Left ventricle myocardium inferior (tissue), 1 donor: ENCODE measurements at regions not wholly inside any gene's neighbourhood (a gene's known extent, or its start where the extent isn't known, plus 50 kb on each side); places are given as distances from the start of the nearest gene placed in this dataset.

Experiments
- DNase-seq: peaks from one replicate; pipeline ENCODE4 v3.0.0-alpha.2; 2020
- H3K27ac ChIP-seq: fragments of 200-600 bp; replicated peaks from 2 replicates; pipeline ENCODE4 v1.8.0; 2021
- H3K27me3 ChIP-seq: fragments of 200-600 bp; 2 replicates; pipeline ENCODE4 v1.8.0; 2021; ENCODE audit warnings: low read depth
- H3K36me3 ChIP-seq: fragments of 200-600 bp; 2 replicates; pipeline ENCODE4 v1.8.0; 2021
- H3K4me1 ChIP-seq: fragments of 200-600 bp; 2 replicates; pipeline ENCODE4 v1.8.0; 2021
- H3K4me3 ChIP-seq: fragments of 200-600 bp; 2 replicates; pipeline ENCODE4 v1.8.0; 2021; ENCODE audit warnings: mild to moderate bottlenecking, moderate library complexity
- H3K9me3 ChIP-seq: fragments of 200-600 bp; replicated peaks from 2 replicates; pipeline ENCODE4 v1.8.0; 2021
- CTCF ChIP-seq: fragments of 200-600 bp; IDR thresholded peaks from 2 replicates; pipeline ENCODE4 v1.8.0; 2021; ENCODE audit warnings: antibody characterized with exemption, mild to moderate bottlenecking, borderline replicate concordance
- intact Hi-C: fragments of 100-400 bp; cut with micrococcal nuclease; formaldehyde crosslinking; loops from one replicate; pipeline ENCODE4 v1.11.0; 2022
- donor health status: DM: no; HTN: yes; CAD: no; lungs with severe emphysema.

GRCh38 chr3:64971602-64972001 is 283.8 kb upstream of the ADAMTS9 start:
- Histone ChIP-seq H3K27me3 (no peaks in the 10 kb centered on the region), H3K4me3 (no peak overlapping the region), H3K4me1 (peaks cover 7% of the 10 kb centered on the region), H3K9me3 (no peaks in the 10 kb centered on the region), H3K27ac (no peak overlapping the region), H3K36me3 (no peaks in the 10 kb centered on the region)
- no peak for DNase-seq
- intact Hi-C loops = no loop called here
- TF ChIP-seq CTCF = no peak

- Histone ChIP-seq H3K27me3 (no peaks in the 10 kb centered on the region), H3K4me1 (peaks cover 6% of the 10 kb centered on the region), H3K36me3 (no peaks in the 10 kb centered on the region), H3K9me3 (no peaks in the 10 kb centered on the region), H3K4me3 (no peak overlapping the region), H3K27ac (no peak overlapping the region)
- DNase-seq = no peak
- no peak for TF ChIP-seq CTCF
- intact Hi-C loops = no loop called here
Observed at GRCh38 chr3:64970634-64971033, 282.8 kb upstream of the ADAMTS9 start.

DNA sequence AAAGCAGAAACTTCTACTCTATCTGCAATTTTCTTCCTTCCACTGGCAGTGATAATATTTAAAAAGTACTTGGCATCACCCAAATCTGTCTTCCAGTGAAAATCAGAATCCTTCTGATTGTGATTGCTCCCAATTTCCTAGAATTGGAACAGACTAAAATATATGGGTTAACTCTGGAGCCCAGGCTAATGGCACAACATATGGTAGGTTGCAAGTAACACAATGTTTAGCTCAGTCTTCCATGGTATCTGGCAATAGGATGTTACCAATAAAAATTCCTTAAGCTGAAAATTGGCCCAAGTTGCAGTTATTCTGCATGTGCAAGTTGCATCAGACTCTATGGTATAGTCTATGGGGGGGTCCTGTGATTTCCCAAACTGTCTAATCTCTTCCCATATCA is 273.5 kb upstream of the ADAMTS9 start:
- Histone ChIP-seq H3K27me3 (no peaks in the 10 kb centered on the region), H3K4me3 (no peak overlapping the region), H3K4me1 (peaks cover 9% of the 10 kb centered on the region), H3K9me3 (no peaks in the 10 kb centered on the region), H3K27ac (no peak overlapping the region), H3K36me3 (no peaks in the 10 kb centered on the region)
- intact Hi-C loops = loop anchor here (5.0 kb wide), 1 partner anchor 271 kb away; no protein-coding TSS in a partner anchor
- DNase-seq = no peak
- no peak for TF ChIP-seq CTCF

- intact Hi-C loops = no loop called here
Observed at GRCh38 chr3:64958199-64958843, 270.5 kb upstream of the ADAMTS9 start.

DNA sequence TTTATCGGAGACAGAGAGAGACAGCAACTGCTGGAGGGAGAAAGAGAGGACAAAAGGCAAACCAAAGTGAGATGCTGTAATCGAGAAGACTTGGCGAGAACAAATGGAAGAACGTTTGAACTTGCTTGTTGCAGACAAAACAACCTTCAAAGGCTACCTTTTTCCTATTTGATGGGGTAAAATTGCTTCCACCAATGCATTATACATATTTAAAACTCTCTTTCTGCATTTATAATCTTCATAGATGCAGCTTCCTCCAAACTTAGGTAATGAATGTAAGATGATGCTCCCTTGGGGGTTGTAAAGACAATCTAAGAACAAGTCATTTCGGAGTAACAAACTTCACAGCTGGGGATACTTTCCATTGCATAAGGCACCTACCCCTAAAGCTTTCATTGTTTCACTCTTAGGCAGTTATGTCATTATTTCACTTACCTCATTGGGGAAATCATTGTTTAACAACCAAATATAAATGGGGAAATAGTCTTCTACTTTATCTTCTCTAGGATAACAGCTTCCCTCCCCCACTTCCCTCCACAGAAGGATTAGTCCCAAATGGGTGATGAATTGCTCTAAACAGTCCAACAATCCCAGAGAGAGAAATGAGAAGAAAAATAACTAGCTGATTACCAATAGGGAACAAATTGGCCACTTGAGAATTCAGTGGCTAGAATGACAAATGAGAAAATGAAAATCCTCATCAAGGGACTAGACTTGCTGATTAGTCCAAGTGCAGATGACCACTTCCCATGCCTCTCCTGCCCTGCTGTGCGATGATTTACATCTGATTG is 269.8 kb upstream of the ADAMTS9 start:
- intact Hi-C loops = no loop called here
- DNase-seq = no peak
- H3K27ac ChIP-seq = peak overlapping the region; percentile 55

More at GRCh38 chr3:64958199-64958843, 270.5 kb upstream of the ADAMTS9 start:
- DNase-seq = no peak
- no peaks in the 10 kb centered on the region for H3K36me3 ChIP-seq
- no peak for TF ChIP-seq CTCF
- no peaks in the 10 kb centered on the region for H3K27me3 ChIP-seq
- H3K4me3 ChIP-seq = no peak overlapping the region
- peaks cover 29% of the 10 kb centered on the region for H3K4me1 ChIP-seq
- peak overlapping the region; percentile 55 for H3K27ac ChIP-seq
- no peaks in the 10 kb centered on the region for H3K9me3 ChIP-seq

More for the DNA sequence above, 269.8 kb upstream of the ADAMTS9 start:
- Histone ChIP-seq H3K36me3 (no peaks in the 10 kb centered on the region), H3K9me3 (no peaks in the 10 kb centered on the region), H3K27me3 (no peaks in the 10 kb centered on the region), H3K4me1 (peaks cover 29% of the 10 kb centered on the region), H3K4me3 (no peak overlapping the region)
- no peak for TF ChIP-seq CTCF
